ENCODE measurements at regions not wholly inside any gene's neighbourhood (a gene's known extent, or its start where the extent isn't known, plus 50 kb on each side); places are given as distances from the start of the nearest gene placed in this dataset.

DNA sequence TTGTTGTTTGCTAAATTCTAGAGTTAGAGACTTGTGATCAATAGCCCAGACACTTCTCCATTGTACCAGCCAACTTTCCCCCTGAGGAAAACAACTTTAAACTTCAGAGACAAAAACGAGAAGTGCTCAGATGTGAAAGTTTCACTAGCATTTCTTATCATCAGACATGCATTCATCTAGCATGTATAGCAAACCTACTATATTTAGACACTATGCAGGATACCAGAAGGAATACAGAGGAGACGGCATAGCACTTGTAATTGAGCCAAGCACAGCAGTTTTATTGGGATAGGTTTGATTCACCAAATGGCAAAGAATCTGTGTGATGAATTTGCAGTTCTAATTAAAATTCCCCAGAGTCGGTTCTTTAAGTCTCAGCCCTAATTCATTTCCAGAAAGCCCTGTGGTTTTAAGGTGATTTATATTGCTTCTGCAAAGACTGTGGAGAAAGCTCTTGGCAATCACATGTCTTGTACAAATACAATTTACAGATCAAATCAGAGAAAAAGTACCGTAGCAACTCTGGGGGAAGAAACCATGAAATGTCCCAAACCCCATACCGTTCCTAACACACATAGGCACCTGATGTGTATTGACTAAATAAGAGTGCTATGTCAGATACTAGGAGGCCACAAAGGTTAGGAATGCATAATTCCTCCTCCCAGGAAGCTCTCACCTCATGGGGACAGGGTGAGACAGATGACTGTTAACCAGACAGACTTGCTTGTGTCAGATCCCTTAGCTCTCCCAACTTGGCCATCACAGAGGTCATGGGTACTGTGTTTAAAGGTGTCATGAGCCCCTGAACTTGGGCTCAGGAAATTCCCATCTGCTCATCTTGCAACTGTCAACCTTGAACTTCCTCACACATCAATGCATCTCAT is 69.6 kb upstream of the KRAS start:
- CTCF ChIA-PET: no interaction called here
- no peak overlapping the region for H3K4me2 ChIP-seq
- no peak overlapping the region for H2AFZ ChIP-seq (ENCODE audit: low read depth)
- no peak for DNase-seq
- H3K4me3 ChIP-seq (ENCODE audit: low read depth in 2 of 2, low read length in 1 of 2): no peak overlapping the region
- POLR2A ChIA-PET: no interaction called here
- H3K9me2 ChIP-seq: no peaks in the 10 kb centered on the region
- H3F3A ChIP-seq (replicated peaks; ENCODE audit: insufficient read depth): no peaks in the 10 kb centered on the region
- no peaks in the 10 kb centered on the region for H3K9me3 ChIP-seq
- 56% methylated on average over 5 of the region's 5 CpGs for WGBS (ENCODE audit: low lambda C conversion rate)
- TF ChIP-seq EZH2phosphoT487 (IDR thresholded peaks at IDR 0.05; ENCODE audit: borderline replicate concordance, low read depth) (no peak), RCOR1 (IDR thresholded peaks at IDR 0.05; ENCODE audit: low read length) (no peak), SMC3 (IDR thresholded peaks at IDR 0.05; ENCODE audit: low read depth, low read length) (no peak), TAF1 (IDR thresholded peaks at IDR 0.05; ENCODE audit: borderline replicate concordance, low read depth, low read length) (no peak), TEAD4 (IDR thresholded peaks at IDR 0.05; ENCODE audit: borderline replicate concordance, insufficient read depth) (no peak)
- TF ChIP-seq, protein P1, sequence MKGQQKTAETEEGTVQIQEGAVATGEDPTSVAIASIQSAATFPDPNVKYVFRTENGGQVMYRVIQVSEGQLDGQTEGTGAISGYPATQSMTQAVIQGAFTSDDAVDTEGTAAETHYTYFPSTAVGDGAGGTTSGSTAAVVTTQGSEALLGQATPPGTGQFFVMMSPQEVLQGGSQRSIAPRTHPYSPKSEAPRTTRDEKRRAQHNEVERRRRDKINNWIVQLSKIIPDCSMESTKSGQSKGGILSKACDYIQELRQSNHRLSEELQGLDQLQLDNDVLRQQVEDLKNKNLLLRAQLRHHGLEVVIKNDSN (IDR thresholded peaks at IDR 0.05; ENCODE audit: borderline replicate concordance, low read depth): no peak
- TF ChIP-seq, protein P2, sequence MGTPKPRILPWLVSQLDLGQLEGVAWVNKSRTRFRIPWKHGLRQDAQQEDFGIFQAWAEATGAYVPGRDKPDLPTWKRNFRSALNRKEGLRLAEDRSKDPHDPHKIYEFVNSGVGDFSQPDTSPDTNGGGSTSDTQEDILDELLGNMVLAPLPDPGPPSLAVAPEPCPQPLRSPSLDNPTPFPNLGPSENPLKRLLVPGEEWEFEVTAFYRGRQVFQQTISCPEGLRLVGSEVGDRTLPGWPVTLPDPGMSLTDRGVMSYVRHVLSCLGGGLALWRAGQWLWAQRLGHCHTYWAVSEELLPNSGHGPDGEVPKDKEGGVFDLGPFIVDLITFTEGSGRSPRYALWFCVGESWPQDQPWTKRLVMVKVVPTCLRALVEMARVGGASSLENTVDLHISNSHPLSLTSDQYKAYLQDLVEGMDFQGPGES (IDR thresholded peaks at IDR 0.05; ENCODE audit: low read depth, low read length): no peak
- H3K4me1 ChIP-seq (ENCODE audit: control insufficient read depth in 1 of 2, insufficient read depth in 2 of 2, low read depth in 1 of 2, low read length in 1 of 2): 0 out of 4 replicates have a peak, but pooled peaks cover 0 to 5% of the 10 kb centered on the region in 2 experiments
- H3K36me3 ChIP-seq (replicated peaks in 1 of 2; ENCODE audit: control insufficient read depth in 1 of 2, insufficient read depth in 2 of 2, low read length in 1 of 2): no peaks in the 10 kb centered on the region
- no peaks in the 10 kb centered on the region for H3K27me3 ChIP-seq (ENCODE audit: insufficient read depth)
- no peak overlapping the region for H3K27ac ChIP-seq (ENCODE audit: low read depth in 2 of 2, low read length in 1 of 2)
- H3K79me2 ChIP-seq (ENCODE audit: insufficient read depth): no peaks in the 10 kb centered on the region
- no peaks in the 10 kb centered on the region for H4K20me1 ChIP-seq (ENCODE audit: insufficient read depth)
- no peak overlapping the region for H3K9ac ChIP-seq

DNA sequence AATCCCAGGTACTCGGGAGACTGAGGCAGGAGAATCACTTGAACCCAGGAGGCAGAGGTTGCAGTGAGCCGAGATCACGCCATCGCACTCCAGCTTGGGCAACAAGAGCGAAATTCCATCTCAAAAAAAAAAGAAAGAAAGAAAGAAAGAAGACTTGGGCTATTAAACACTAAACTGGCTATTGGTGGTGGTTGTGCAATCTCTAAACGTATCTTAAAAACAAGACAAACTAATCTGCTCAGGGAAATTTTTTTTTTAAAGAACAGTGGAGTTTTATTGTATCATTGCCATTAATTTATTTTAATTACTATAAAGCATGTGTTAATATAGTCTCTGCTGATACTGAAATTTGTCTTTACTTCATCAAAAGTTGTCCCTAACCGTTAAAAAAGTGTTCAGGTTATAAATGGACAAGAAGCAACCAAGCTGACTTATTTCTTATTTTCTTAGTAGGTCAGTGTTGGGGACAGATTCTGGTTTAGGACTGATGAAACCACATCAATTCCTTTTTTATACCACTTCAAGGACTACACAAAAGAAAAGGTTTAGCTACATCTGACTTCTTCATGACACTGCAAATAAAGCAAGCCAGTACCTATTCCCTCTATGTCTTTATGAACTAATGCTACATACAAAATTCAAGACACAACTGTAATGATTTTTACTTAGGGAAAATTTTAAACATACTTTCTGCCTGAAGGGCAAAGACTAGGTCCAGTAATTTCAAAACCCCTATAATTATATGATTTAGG is 68.7 kb upstream of the KRAS start:
- DNase-seq: no peak
- H3K9me2 ChIP-seq: no peaks in the 10 kb centered on the region
- H3K27ac ChIP-seq (ENCODE audit: low read depth in 2 of 2, low read length in 1 of 2): no peak overlapping the region
- ChIA-PET POLR2A (no interaction called here), CTCF (no interaction called here)
- no peaks in the 10 kb centered on the region for H4K20me1 ChIP-seq (ENCODE audit: insufficient read depth)
- H3K9ac ChIP-seq: no peak overlapping the region
- no peaks in the 10 kb centered on the region for H3K27me3 ChIP-seq (ENCODE audit: insufficient read depth)
- TF ChIP-seq NRF1 (IDR thresholded peaks at IDR 0.05; ENCODE audit: low read depth, low read length) (no peak), RAD21 (IDR thresholded peaks at IDR 0.05; ENCODE audit: low read length) (no peak), JUND (IDR thresholded peaks at IDR 0.05) (no peak), FOXJ3 (CRISPR knock-in tag; IDR thresholded peaks at IDR 0.05) (no peak), RXRA (IDR thresholded peaks at IDR 0.05; ENCODE audit: borderline replicate concordance, low read depth) (no peak), TAF1 (IDR thresholded peaks at IDR 0.05; ENCODE audit: borderline replicate concordance, low read depth, low read length) (no peak), POLR2AphosphoS5 (IDR thresholded peaks at IDR 0.05; ENCODE audit: low read depth, low read length) (no peak), MEF2A (IDR thresholded peaks at IDR 0.05; ENCODE audit: borderline replicate concordance, low read depth) (no peak), GABPA (IDR thresholded peaks at IDR 0.05; ENCODE audit: low read depth) (no peak), FOXM1 (IDR thresholded peaks at IDR 0.05; ENCODE audit: low read depth) (no peak)
- TF ChIP-seq, protein P2 (IDR thresholded peaks at IDR 0.05; ENCODE audit: low read depth, low read length): no peak
- TF ChIP-seq, protein P3, sequence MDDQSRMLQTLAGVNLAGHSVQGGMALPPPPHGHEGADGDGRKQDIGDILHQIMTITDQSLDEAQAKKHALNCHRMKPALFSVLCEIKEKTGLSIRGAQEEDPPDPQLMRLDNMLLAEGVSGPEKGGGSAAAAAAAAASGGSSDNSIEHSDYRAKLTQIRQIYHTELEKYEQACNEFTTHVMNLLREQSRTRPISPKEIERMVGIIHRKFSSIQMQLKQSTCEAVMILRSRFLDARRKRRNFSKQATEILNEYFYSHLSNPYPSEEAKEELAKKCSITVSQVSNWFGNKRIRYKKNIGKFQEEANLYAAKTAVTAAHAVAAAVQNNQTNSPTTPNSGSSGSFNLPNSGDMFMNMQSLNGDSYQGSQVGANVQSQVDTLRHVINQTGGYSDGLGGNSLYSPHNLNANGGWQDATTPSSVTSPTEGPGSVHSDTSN (IDR thresholded peaks at IDR 0.05): no peak
- TF ChIP-seq, protein P4, sequence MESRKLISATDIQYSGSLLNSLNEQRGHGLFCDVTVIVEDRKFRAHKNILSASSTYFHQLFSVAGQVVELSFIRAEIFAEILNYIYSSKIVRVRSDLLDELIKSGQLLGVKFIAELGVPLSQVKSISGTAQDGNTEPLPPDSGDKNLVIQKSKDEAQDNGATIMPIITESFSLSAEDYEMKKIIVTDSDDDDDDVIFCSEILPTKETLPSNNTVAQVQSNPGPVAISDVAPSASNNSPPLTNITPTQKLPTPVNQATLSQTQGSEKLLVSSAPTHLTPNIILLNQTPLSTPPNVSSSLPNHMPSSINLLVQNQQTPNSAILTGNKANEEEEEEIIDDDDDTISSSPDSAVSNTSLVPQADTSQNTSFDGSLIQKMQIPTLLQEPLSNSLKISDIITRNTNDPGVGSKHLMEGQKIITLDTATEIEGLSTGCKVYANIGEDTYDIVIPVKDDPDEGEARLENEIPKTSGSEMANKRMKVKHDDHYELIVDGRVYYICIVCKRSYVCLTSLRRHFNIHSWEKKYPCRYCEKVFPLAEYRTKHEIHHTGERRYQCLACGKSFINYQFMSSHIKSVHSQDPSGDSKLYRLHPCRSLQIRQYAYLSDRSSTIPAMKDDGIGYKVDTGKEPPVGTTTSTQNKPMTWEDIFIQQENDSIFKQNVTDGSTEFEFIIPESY (IDR thresholded peaks at IDR 0.05; ENCODE audit: borderline replicate concordance, low read depth): no peak
- no peaks in the 10 kb centered on the region for H3K9me3 ChIP-seq
- 87% methylated on average over 7 of the region's 7 CpGs for WGBS (ENCODE audit: low lambda C conversion rate)
- H3K4me1 ChIP-seq (ENCODE audit: control insufficient read depth in 1 of 2, insufficient read depth in 2 of 2, low read depth in 1 of 2, low read length in 1 of 2): 0 out of 4 replicates have a peak, but pooled peaks cover 0 to 5% of the 10 kb centered on the region in 2 experiments
- no peaks in the 10 kb centered on the region for H3K79me2 ChIP-seq (ENCODE audit: insufficient read depth)
- no peaks in the 10 kb centered on the region for H3F3A ChIP-seq (replicated peaks; ENCODE audit: insufficient read depth)
- no peaks in the 10 kb centered on the region for H3K36me3 ChIP-seq (replicated peaks in 1 of 2; ENCODE audit: control insufficient read depth in 1 of 2, insufficient read depth in 2 of 2, low read length in 1 of 2)
- H3K4me3 ChIP-seq (ENCODE audit: low read depth in 2 of 2, low read length in 1 of 2): no peak overlapping the region
- H2AFZ ChIP-seq (ENCODE audit: low read depth): no peak overlapping the region
- no peak overlapping the region for H3K4me2 ChIP-seq

Measured in SK-N-SH (cell line).